ENCODE measurements at regions not wholly inside any gene's neighbourhood (a gene's known extent, or its start where the extent isn't known, plus 50 kb on each side); places are given as distances from the start of the nearest gene placed in this dataset.

- no TSS peak for BruUV-seq (replicated peaks)
- ChIA-PET CTCF (interaction anchor here (1.0 kb wide), 1 partner anchor 167 kb away, joined by 3 read pairs; the partner anchor contains the start of gene ALG10B), POLR2A (no interaction called here), RAD21 (ENCODE audit: low non-redundant PET in 1 of 2, low total read pairs in 2 of 2, uncharacterized antibody in 2 of 2, unreplicated experiment in 2 of 2) (no interaction called here)
- Histone ChIP-seq H3K27ac (ENCODE audit: low read depth, low read length) (no peak overlapping the region), H3K27me3 (ENCODE audit: insufficient read depth, low read length) (no peaks in the 10 kb centered on the region), H3K4me1 (ENCODE audit: control insufficient read depth in 1 of 2, insufficient read depth in 2 of 2, low read length in 2 of 2) (peaks cover 6 to 25% of the 10 kb centered on the region in 2 experiments; a peak in 3 of 4 replicates), H3K4me2 (ENCODE audit: low read length) (peak overlapping the region; percentile 69), H3K79me2 (ENCODE audit: insufficient read depth, low read length) (no peaks in the 10 kb centered on the region), H3K36me3 (ENCODE audit: control insufficient read depth in 1 of 2, insufficient read depth in 2 of 2, low read length in 2 of 2) (no peaks in the 10 kb centered on the region), H4K20me1 (ENCODE audit: insufficient read depth) (no peaks in the 10 kb centered on the region), H3K9ac (ENCODE audit: low read length) (no peak overlapping the region), H3K9me2 (ENCODE audit: insufficient read depth) (no peaks in the 10 kb centered on the region), H3K4me3 (replicated peaks in 1 of 2; ENCODE audit: low read depth in 1 of 2, low read length in 2 of 2) (peak overlapping the region in 1 of 2 experiments; percentile 26; a peak in 1 of 4 replicates), H3K9me3 (ENCODE audit: control insufficient read depth in 1 of 2, insufficient read depth in 1 of 2, low read depth in 1 of 2, low read length in 2 of 2) (no peaks in the 10 kb centered on the region), H2AFZ (ENCODE audit: low read depth, low read length, poor library complexity, severe bottlenecking) (peak overlapping the region; percentile 59)
- intact Hi-C loops (cut with micrococcal nuclease): no loop called here
- DNase-seq (ENCODE audit: low read depth, low spot score) (peak; percentile 46), ATAC-seq (peak; percentile 94)
- TF ChIP-seq ATF3 (IDR thresholded peaks at IDR 0.05) (no peak), EZH2 (IDR thresholded peaks at IDR 0.05) (no peak), FOSL1 (IDR thresholded peaks at IDR 0.05; ENCODE audit: low read depth) (peak; percentile 84), SRF (IDR thresholded peaks at IDR 0.05; ENCODE audit: low read depth) (no peak), SP1 (IDR thresholded peaks at IDR 0.05; ENCODE audit: low read depth) (peak; percentile 76), EZH2phosphoT487 (IDR thresholded peaks at IDR 0.05; ENCODE audit: borderline replicate concordance) (no peak), EGR1 (IDR thresholded peaks at IDR 0.05; ENCODE audit: low read depth) (0 out of 2 replicates have a peak, but pooled peaks have one; percentile 34), YY1 (IDR thresholded peaks at IDR 0.05; ENCODE audit: extremely low read depth, insufficient replicate concordance, low read depth, low read length) (no peak), TCF7L2 (IDR thresholded peaks at IDR 0.05; ENCODE audit: borderline replicate concordance, extremely low read depth, insufficient read depth, insufficient read length) (no peak), ZBTB33 (IDR thresholded peaks at IDR 0.05; ENCODE audit: extremely low read depth, insufficient replicate concordance, low read length) (no peak), CTCF (IDR thresholded peaks at IDR 0.05 in 2 of 3, conservative IDR thresholded peaks at IDR 0.05 in 1 of 3; ENCODE audit: borderline replicate concordance in 1 of 3, insufficient read depth in 1 of 3, low read depth in 2 of 3, low read length in 2 of 3) (no peak), ZNF274 (IDR thresholded peaks at IDR 0.05; ENCODE audit: low read depth, low read length) (no peak), RAD21 (IDR thresholded peaks at IDR 0.05; ENCODE audit: low read depth) (no peak; the same call in 1 of the 2 replicates), CEBPB (IDR thresholded peaks at IDR 0.05; ENCODE audit: low read depth) (no peak), POLR2A (IDR thresholded peaks at IDR 0.05; ENCODE audit: borderline replicate concordance, extremely low read depth, insufficient read depth, insufficient read length) (no peak), SIN3A (IDR thresholded peaks at IDR 0.05; ENCODE audit: low read depth) (no peak), JUND (IDR thresholded peaks at IDR 0.05) (peak; percentile 80), REST (IDR thresholded peaks at IDR 0.05; ENCODE audit: low read depth) (no peak), CBX3 (IDR thresholded peaks at IDR 0.05; ENCODE audit: low read depth) (peak; percentile 85), POLR2AphosphoS5 (IDR thresholded peaks at IDR 0.05; ENCODE audit: low read depth, low read length) (no peak), ZFX (IDR thresholded peaks at IDR 0.05) (no peak)
These were observed 167.0 kb upstream of the ALG10B start for GRCh38 chr12:38149395-38150073.
